ENCODE measurements at regions not wholly inside any gene's neighbourhood (a gene's known extent, or its start where the extent isn't known, plus 50 kb on each side); places are given as distances from the start of the nearest gene placed in this dataset.

DNA sequence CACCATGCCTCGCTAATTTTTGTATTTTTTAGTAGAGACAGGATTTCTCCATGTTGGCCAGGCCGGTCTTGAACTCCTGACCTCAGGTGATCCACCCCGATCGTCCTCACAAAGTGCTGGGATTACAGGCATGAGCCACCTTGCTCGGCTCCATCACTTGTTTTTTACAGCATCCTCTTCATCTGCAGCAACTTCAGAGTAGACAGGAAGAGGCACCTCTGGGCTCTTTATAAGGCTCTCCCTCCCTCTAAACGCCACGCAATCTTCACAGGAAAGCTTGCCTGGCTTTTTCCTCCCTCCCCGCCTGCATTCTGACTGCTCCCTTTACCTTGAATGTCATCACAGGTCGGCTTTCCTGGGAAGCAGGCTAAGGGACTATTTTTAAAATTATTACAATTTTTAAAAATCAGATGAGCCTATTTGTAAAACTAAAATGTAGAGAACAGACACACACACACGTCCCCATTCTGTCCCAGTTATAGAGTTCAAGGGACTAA lies 111.5 kb upstream of the LDB2 start:
- TF ChIP-seq, protein P1, sequence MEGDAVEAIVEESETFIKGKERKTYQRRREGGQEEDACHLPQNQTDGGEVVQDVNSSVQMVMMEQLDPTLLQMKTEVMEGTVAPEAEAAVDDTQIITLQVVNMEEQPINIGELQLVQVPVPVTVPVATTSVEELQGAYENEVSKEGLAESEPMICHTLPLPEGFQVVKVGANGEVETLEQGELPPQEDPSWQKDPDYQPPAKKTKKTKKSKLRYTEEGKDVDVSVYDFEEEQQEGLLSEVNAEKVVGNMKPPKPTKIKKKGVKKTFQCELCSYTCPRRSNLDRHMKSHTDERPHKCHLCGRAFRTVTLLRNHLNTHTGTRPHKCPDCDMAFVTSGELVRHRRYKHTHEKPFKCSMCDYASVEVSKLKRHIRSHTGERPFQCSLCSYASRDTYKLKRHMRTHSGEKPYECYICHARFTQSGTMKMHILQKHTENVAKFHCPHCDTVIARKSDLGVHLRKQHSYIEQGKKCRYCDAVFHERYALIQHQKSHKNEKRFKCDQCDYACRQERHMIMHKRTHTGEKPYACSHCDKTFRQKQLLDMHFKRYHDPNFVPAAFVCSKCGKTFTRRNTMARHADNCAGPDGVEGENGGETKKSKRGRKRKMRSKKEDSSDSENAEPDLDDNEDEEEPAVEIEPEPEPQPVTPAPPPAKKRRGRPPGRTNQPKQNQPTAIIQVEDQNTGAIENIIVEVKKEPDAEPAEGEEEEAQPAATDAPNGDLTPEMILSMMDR (IDR thresholded peaks at IDR 0.05), result no peak
- TF ChIP-seq POLR2A (IDR thresholded peaks at IDR 0.05), result no peak
